GM10266 (cell line): ENCODE measurements at regions not wholly inside any gene's neighbourhood (a gene's known extent, or its start where the extent isn't known, plus 50 kb on each side); places are given as distances from the start of the nearest gene placed in this dataset.

ENCODE experiments used
- DNase-seq: peaks from one replicate; pipeline ENCODE4 v3.0.0; 2012; ENCODE audit errors: extremely low spot score
- TF ChIP-seq, protein P1 (sequence below): IDR thresholded peaks from 2 replicates; pipeline ENCODE4 v1.5.1; 2012; ENCODE audit warnings: mild to moderate bottlenecking, low read depth; ENCODE audit not compliant: control insufficient read depth, insufficient read depth; ENCODE audit errors: missing control alignments

DNA sequence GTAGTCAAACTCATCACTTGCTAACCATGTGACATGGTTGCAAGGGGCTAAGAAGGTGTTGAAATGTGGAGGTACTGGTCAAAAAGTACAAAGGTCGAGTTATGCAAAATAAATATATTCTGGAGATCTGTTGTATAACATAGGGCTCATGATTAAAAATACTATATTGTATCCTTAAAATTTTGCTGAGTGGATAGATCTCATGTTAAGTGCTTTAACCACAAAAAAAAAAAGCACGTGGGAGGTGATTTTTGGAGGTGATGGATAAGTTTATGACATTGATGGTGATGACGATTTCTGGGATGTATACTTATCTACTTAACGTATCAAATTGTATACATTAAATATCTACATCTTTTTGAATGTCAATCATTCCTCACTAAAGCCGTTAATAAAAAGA lies 96.2 kb upstream of the PAPPA start:
- DNase-seq, result no peak
- TF ChIP-seq, protein P1, sequence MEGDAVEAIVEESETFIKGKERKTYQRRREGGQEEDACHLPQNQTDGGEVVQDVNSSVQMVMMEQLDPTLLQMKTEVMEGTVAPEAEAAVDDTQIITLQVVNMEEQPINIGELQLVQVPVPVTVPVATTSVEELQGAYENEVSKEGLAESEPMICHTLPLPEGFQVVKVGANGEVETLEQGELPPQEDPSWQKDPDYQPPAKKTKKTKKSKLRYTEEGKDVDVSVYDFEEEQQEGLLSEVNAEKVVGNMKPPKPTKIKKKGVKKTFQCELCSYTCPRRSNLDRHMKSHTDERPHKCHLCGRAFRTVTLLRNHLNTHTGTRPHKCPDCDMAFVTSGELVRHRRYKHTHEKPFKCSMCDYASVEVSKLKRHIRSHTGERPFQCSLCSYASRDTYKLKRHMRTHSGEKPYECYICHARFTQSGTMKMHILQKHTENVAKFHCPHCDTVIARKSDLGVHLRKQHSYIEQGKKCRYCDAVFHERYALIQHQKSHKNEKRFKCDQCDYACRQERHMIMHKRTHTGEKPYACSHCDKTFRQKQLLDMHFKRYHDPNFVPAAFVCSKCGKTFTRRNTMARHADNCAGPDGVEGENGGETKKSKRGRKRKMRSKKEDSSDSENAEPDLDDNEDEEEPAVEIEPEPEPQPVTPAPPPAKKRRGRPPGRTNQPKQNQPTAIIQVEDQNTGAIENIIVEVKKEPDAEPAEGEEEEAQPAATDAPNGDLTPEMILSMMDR, result no peak

DNA sequence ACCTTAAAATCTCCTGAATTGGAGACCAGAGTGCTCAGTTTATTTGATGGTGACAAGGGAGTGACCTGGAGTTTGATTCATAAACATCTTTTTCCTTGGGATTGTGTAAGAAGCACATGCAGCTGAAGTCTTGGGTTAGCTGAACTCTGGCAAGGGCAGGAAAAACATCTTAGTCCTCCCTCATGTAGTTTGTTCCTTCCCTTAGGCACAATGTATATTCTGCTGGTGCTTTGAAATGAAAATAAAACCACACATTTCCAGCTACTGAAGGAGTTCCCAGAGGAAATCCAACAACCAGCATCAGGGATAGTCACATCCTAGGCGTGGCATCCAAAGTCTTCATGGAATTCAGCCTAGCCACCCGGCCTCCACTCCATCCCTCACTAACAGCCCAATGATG lies 95.2 kb upstream of the PAPPA start:
- no peak for DNase-seq
- TF ChIP-seq, protein P1, result no peak

DNA sequence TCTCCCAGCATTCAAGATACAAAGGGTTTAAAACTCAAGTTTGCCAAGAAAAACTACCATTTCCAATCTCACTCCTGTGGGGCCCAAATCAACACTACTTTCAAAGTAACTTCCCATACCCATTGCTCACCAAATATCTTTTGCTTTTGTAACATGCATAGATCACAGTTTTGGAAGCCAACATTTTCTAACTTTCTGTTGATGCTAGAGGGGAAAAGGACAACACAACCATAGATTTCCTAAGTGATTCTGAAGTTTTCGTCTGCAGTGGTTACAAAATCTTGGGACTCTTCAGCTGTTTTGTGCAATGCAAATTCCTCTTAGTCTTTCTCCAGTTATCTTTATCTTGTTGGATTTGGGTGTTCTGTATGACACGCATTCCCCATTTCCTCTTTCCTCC lies 94.1 kb upstream of the PAPPA start:
- TF ChIP-seq, protein P1, result no peak
- DNase-seq, result no peak

DNA sequence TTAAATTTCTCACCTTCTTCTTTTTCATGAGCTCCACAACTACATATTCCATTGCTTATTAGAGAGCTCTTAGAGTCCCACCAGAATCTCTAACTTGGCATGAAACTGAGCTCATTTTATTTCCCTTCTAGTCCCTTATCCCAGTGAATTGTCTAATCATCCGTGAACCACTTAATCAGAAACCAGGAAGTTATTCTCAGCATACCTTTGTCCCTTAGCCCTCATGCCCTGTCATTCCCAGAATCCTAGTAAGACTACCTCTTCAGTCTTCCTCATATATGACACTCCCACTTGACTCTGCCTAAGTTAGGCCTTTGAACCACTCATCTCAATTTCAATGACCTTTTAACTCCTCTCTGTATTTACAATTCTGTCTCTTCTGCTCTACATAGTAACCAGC lies 93.0 kb upstream of the PAPPA start:
- DNase-seq, result no peak
- TF ChIP-seq, protein P1, result no peak

DNA sequence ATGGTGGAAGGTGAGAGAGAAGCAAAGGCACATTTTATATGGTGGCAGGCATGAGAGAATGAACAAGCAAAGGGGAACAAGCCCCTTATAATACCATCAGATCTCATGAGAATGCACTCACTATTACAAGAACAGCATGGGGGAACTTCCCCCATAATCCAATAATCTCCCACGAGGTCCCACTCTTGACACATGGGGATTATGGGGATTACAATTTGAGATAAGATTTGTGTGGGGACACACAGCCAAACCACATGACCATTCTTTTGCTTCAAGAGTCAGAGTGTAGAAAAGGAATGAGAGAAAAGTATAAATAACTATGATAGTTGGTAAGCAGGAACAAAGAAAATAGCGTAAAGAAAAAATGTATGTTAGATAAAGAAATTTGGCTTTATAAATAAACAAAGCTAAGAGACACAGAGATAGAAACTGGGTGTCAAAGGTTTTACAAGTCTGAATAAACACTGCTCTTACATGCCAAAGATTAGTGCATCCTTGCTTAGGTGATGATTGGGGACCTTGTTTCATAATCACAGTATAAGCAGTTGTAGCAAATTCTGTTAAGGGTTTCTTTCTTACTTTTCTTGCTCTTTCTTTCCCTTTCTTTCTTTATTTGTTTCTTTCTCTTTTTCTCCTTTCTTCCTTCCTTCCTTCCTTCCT lies 91.9 kb upstream of the PAPPA start:
- TF ChIP-seq, protein P1, result no peak
- DNase-seq, result no peak

DNA sequence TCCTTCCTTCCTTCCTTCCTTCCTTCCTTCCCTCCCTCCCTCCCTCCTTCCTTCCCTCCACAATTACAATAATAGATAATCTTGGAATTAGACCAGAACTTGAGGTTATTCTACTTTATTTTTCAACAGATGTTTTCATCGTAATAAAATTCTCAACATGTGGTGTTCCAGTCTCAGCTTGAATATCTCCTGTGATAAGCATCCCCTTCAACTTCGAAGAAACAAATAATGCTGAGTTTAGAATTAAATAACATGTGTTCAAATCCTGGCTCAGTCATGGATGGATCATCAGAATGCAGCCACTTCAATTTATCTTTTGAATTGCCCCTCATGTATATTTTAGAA lies 91.4 kb upstream of the PAPPA start:
- DNase-seq, result no peak
- TF ChIP-seq, protein P1, result no peak

DNA sequence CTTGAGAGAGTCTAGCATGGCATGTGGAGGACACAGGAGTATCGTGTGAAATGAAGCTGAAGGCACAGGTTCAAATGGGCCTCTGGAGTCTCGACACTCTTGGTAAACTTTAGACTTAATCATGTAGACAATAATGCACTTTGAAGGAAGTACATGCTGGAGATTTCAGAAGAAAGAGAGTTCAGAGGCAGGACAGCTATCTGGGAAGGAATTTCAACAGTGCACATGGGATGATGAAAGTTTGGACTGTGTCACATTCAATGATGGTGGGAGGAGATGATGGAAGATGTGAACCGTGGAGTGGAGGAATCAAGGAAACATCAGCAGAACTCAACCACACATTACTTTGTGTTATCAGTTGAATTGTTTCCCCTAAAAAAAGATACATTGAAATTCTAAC lies 88.6 kb upstream of the PAPPA start:
- no peak for DNase-seq
- TF ChIP-seq, protein P1, result no peak
